Endodermal cell (in vitro differentiated cells): ENCODE measurements at regions not wholly inside any gene's neighbourhood (a gene's known extent, or its start where the extent isn't known, plus 50 kb on each side); places are given as distances from the start of the nearest gene placed in this dataset.

Experiments used
- DNase-seq: peaks from one replicate; pipeline ENCODE4 v3.0.0-alpha.2; 2017
- H3K27ac ChIP-seq: 2 replicates; pipeline ENCODE4 v1.5.1; 2013; ENCODE audit warnings: mild to moderate bottlenecking, low read depth, low read length, moderate library complexity
- H3K27me3 ChIP-seq: 2 replicates; pipeline ENCODE4 v1.6.1; 2013; ENCODE audit warnings: mild to moderate bottlenecking, low read length, moderate library complexity; ENCODE audit not compliant: insufficient read depth, control insufficient read depth, poor library complexity, severe bottlenecking
- H3K36me3 ChIP-seq: 2 replicates; pipeline ENCODE4 v1.7.0; 2013; ENCODE audit warnings: mild to moderate bottlenecking, low read length, moderate library complexity; ENCODE audit not compliant: control insufficient read depth, insufficient read depth
- H3K4me1 ChIP-seq: one replicate; pipeline ENCODE4 v1.7.0; 2013; ENCODE audit warnings: low read length; ENCODE audit not compliant: control insufficient read depth, insufficient read depth
- H3K4me3 ChIP-seq: 2 replicates; pipeline ENCODE4 v1.5.1; 2013; ENCODE audit warnings: mild to moderate bottlenecking, low read length, moderate library complexity
- H3K9ac ChIP-seq: 2 replicates; pipeline ENCODE4 v1.6.1; 2013; ENCODE audit warnings: mild to moderate bottlenecking, low read length, moderate library complexity; ENCODE audit not compliant: poor library complexity, severe bottlenecking; ENCODE audit errors: extremely low read depth
- H3K9me3 ChIP-seq: 2 replicates; pipeline ENCODE4 v1.6.1; 2013; ENCODE audit warnings: mild to moderate bottlenecking, low read length, moderate library complexity; ENCODE audit not compliant: control insufficient read depth
- H3K27ac Mint-ChIP-seq: 2 replicates; pipeline ENCODE4 v1.8.0; 2020; ENCODE audit warnings: mixed read lengths
- H3K27me3 Mint-ChIP-seq: 2 replicates; pipeline ENCODE4 v1.8.0; 2021; ENCODE audit warnings: mild to moderate bottlenecking, mixed read lengths; ENCODE audit not compliant: insufficient read depth
- H3K36me3 Mint-ChIP-seq: 2 replicates; pipeline ENCODE4 v1.8.0; 2020; ENCODE audit warnings: low read depth, mixed read lengths
- H3K4me1 Mint-ChIP-seq: 2 replicates; pipeline ENCODE4 v1.8.0; 2020; ENCODE audit warnings: mixed read lengths
- H3K4me3 Mint-ChIP-seq: 2 replicates; pipeline ENCODE4 v1.8.0; 2020; ENCODE audit warnings: mild to moderate bottlenecking, moderate library complexity, mixed read lengths
- H3K9me3 Mint-ChIP-seq: 2 replicates; pipeline ENCODE4 v1.8.0; 2020; ENCODE audit warnings: mild to moderate bottlenecking, mixed read lengths
- CTCF ChIP-seq: fragments of 200-600 bp; sonication (generic); conservative IDR thresholded peaks from 2 replicates; pipeline ENCODE4 v1.5.0; 2021; ENCODE audit warnings: antibody characterized with exemption, mild to moderate bottlenecking
- WGBS, 2 experiments: methylation state at CpG; one replicate each; pipeline versions ENCODE4 v1.1.5 to v1.1.7; 2013; ENCODE audit warnings: missing lambda C conversion rate in 2 of 2, mixed read lengths in 1 of 2; ENCODE audit not compliant: insufficient coverage in 1 of 2, insufficient read length in 1 of 2; 5-methylcytosine and 5-hydroxymethylcytosine counted together

- Mint-ChIP-seq H3K4me3 (no peak overlapping the region), H3K9me3 (peaks cover 3% of the 10 kb centered on the region), H3K27ac (no peak overlapping the region), H3K27me3 (no peaks in the 10 kb centered on the region), H3K36me3 (no peaks in the 10 kb centered on the region), H3K4me1 (peaks cover 4% of the 10 kb centered on the region)
- no peaks in the 10 kb centered on the region for H3K9me3 ChIP-seq
- no peak for DNase-seq
- H3K4me3 ChIP-seq: no peak overlapping the region
- no peak for TF ChIP-seq CTCF
- no peak overlapping the region for H3K27ac ChIP-seq
- H3K4me1 ChIP-seq: no peaks in the 10 kb centered on the region
- H3K36me3 ChIP-seq: no peaks in the 10 kb centered on the region
- H3K27me3 ChIP-seq: no peaks in the 10 kb centered on the region
- no peak overlapping the region for H3K9ac ChIP-seq
- WGBS, 2 experiments: 85 to 86% methylated on average over 2 of the region's 2 CpGs
Observed at GRCh38 chr7:116083796-116084195, 53.2 kb upstream of the TFEC start.

GRCh38 chr7:116086547-116087045, 56.0 kb upstream of the TFEC start:
- Mint-ChIP-seq H3K4me3 (no peak overlapping the region), H3K4me1 (peaks cover 4% of the 10 kb centered on the region), H3K27me3 (no peaks in the 10 kb centered on the region), H3K27ac (no peak overlapping the region), H3K9me3 (no peaks in the 10 kb centered on the region), H3K36me3 (no peaks in the 10 kb centered on the region)
- Histone ChIP-seq H3K27me3 (no peaks in the 10 kb centered on the region), H3K36me3 (no peaks in the 10 kb centered on the region), H3K4me1 (no peaks in the 10 kb centered on the region), H3K4me3 (no peak overlapping the region), H3K27ac (no peak overlapping the region), H3K9me3 (no peaks in the 10 kb centered on the region), H3K9ac (no peak overlapping the region)
- 92% methylated on average over 1 of the region's 3 CpGs; no CpG with 5 or more reads in 1 of the 2 experiments for WGBS, 2 experiments
- DNase-seq: no peak
- TF ChIP-seq CTCF: no peak

GRCh38 chr7:116087291-116087690, 56.7 kb upstream of the TFEC start:
- H3K36me3 Mint-ChIP-seq: no peaks in the 10 kb centered on the region
- TF ChIP-seq CTCF: no peak
- no peak overlapping the region for H3K9ac ChIP-seq
- H3K4me1 Mint-ChIP-seq: peaks cover 4% of the 10 kb centered on the region
- H3K27me3 ChIP-seq: no peaks in the 10 kb centered on the region
- H3K27ac Mint-ChIP-seq: no peak overlapping the region
- no peak overlapping the region for H3K4me3 ChIP-seq
- no peaks in the 10 kb centered on the region for H3K4me1 ChIP-seq
- DNase-seq: no peak
- H3K9me3 ChIP-seq: no peaks in the 10 kb centered on the region
- no peaks in the 10 kb centered on the region for H3K36me3 ChIP-seq
- no peaks in the 10 kb centered on the region for H3K27me3 Mint-ChIP-seq
- no peaks in the 10 kb centered on the region for H3K9me3 Mint-ChIP-seq
- H3K4me3 Mint-ChIP-seq: no peak overlapping the region
- no peak overlapping the region for H3K27ac ChIP-seq
